HAP-1 (cell line): ENCODE measurements at regions not wholly inside any gene's neighbourhood (a gene's known extent, or its start where the extent isn't known, plus 50 kb on each side); places are given as distances from the start of the nearest gene placed in this dataset.
A peak's percentile ranks its signal among the peaks of the same experiment; 100 is the strongest.

ENCODE experiments used
- DNase-seq, 2 experiments: peaks; one replicate each; pipeline ENCODE4 v3.0.0-alpha.2; 2016 to 2020; ENCODE audit warnings: low spot score in 2 of 2
- H3K27me3 ChIP-seq: fragments of 250-450 bp; sonication (Bioruptor Pico); 2 replicates; pipeline ENCODE4 v1.5.1; 2020; ENCODE audit warnings: low read depth, mild to moderate bottlenecking, moderate library complexity
- H3K36me3 ChIP-seq: fragments of 250-450 bp; sonication (Bioruptor Pico); replicated peaks from 2 replicates; pipeline ENCODE4 v1.5.1; 2020; ENCODE audit warnings: mild to moderate bottlenecking
- H3K4me1 ChIP-seq: fragments of 250-450 bp; sonication (Bioruptor Pico); 2 replicates; pipeline ENCODE4 v1.5.1; 2020; ENCODE audit warnings: mild to moderate bottlenecking
- H3K4me3 ChIP-seq: fragments of 250-450 bp; sonication (Bioruptor Pico); 2 replicates; pipeline ENCODE4 v1.5.1; 2020; ENCODE audit warnings: mild to moderate bottlenecking, moderate library complexity
- H3K9me3 ChIP-seq: fragments of 250-450 bp; sonication (Bioruptor Pico); 2 replicates; pipeline ENCODE4 v1.5.1; 2020; ENCODE audit warnings: mild to moderate bottlenecking, moderate library complexity
- in situ Hi-C: fragments of 300-500 bp; cut with MboI; formaldehyde crosslinking; loops from 3 replicates; pipeline ENCODE4 v1.14.3; 2020; ENCODE audit warnings: low sequenced_read_pairs, inconsistent platforms, mixed read lengths

DNA sequence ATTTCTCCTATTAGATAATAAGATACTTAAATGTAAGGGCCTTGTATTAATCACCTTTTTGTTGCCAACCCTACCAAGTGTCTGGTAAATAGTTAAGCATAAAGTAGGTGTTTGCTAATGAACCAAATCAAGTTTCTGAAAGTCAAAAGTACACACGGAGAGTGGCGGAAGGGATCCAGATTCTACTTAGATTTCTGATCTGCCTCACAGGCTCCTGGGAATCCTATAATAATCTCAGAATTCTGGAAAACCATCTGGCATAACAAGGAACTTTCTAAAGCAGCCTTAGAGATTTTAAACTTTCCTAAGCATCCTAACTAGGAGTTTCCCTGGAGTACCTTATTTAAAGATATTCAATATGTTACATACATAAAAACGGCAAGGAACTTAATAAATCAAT is 363.2 kb upstream of the SMC2 start:
- no peaks in the 10 kb centered on the region for H3K9me3 ChIP-seq
- H3K4me1 ChIP-seq, result peaks cover 19% of the 10 kb centered on the region
- no peaks in the 10 kb centered on the region for H3K27me3 ChIP-seq
- H3K36me3 ChIP-seq, result no peaks in the 10 kb centered on the region
- DNase-seq, result peak in 1 of 2 experiments; percentile 12
- in situ Hi-C loops, result no loop called here
- H3K4me3 ChIP-seq, result no peak overlapping the region

DNA sequence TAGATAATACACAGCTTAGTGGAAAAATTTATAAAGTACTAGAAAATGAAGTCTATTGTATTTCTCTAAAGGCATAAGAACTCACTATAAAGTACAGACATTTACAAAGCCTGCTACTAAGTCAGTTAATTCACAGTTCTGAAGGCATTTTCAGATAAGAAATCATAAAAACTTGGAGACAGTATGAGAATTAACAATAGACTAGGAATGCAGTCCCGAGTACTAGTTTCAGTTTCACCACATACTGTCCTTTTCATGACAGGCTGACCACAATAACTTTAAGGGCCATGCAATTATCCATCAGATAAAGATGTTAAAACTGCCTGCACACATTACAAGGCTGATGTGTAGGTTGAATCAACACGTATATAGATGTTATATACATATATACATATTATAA is 362.6 kb upstream of the SMC2 start:
- DNase-seq, result peak in 1 of 2 experiments; percentile 88
- in situ Hi-C loops, result no loop called here

DNA sequence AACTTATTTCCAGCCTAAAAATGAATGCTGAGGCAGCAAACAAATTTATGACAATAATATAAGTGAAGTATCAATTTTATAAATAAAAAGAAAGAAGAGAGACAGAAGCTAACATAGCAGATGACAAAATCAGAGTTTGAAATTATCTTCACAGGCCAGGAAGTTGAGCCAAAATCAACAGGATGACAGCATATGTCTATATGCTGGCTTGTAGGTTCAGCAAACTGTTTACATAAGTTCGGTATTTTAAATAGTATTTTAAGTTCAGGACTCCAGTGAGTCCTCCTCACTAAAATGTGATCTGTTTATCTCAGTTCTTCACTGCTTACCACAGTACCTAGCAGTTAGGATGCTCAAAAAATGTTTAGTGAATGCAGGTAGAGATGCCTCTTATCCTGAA is 359.6 kb upstream of the SMC2 start:
- H3K4me1 ChIP-seq, result peaks cover 18% of the 10 kb centered on the region
- in situ Hi-C loops, result no loop called here
- no peak for DNase-seq
- H3K27me3 ChIP-seq, result no peaks in the 10 kb centered on the region
- H3K9me3 ChIP-seq, result no peaks in the 10 kb centered on the region
- no peaks in the 10 kb centered on the region for H3K36me3 ChIP-seq
- no peak overlapping the region for H3K4me3 ChIP-seq

More for the DNA sequence above, 362.6 kb upstream of the SMC2 start:
- H3K4me3 ChIP-seq, result no peak overlapping the region
- H3K4me1 ChIP-seq, result peaks cover 19% of the 10 kb centered on the region
- no peaks in the 10 kb centered on the region for H3K27me3 ChIP-seq
- H3K9me3 ChIP-seq, result no peaks in the 10 kb centered on the region
- no peaks in the 10 kb centered on the region for H3K36me3 ChIP-seq

DNA sequence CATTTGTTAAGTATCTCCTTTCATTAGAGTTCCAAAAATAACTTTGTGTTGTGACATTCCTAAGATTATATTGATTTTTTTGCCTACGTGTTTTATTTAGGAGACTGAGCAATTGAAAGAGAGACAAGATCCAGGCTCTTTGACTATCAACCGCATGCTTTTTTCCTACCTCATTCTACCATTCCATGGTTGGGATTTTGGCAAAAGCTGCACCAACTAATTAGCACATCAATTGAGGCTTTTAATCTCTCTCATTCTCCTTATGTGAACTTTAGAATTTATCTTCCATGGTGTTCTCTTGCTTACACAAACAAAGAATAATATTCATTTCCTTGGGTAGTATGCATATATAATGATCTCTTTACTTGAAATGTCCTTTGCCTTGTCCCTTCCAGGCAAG is 338.7 kb upstream of the SMC2 start:
- Histone ChIP-seq H3K4me1 (peaks cover 30% of the 10 kb centered on the region), H3K27me3 (no peaks in the 10 kb centered on the region), H3K9me3 (no peaks in the 10 kb centered on the region; the same call in 1 of the 2 replicates), H3K36me3 (no peaks in the 10 kb centered on the region), H3K4me3 (no peak overlapping the region)
- peak; percentile 10 to 82 for DNase-seq
- in situ Hi-C loops, result no loop called here

- DNase-seq, result no peak
- peaks cover 30% of the 10 kb centered on the region for H3K4me1 ChIP-seq
- H3K4me3 ChIP-seq, result no peak overlapping the region
- no peaks in the 10 kb centered on the region for H3K36me3 ChIP-seq
- in situ Hi-C loops, result no loop called here
- no peaks in the 10 kb centered on the region; the same call in 1 of the 2 replicates for H3K9me3 ChIP-seq
- H3K27me3 ChIP-seq, result no peaks in the 10 kb centered on the region
Measured at GRCh38 chr9:103755986-103756385, 338.1 kb upstream of the SMC2 start.

DNA sequence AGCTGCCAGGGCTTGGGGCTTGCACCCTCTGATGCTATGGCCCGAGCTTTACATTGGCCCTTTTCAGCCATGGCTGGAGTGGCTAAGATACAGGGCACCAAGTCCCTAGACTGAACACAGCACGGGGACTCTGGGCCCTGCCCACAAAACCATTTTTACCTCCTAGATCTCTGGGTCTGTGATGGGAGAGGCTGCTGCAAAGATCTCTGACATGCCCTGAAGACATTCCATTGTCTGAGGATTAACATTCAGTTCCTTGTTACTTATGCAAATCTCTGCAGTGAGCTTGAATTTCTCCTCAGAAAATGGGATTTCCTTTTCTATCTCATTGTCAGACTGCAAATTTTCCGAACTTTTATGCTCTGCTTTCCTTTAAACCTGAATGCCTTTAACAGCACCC is 337.0 kb upstream of the SMC2 start:
- in situ Hi-C loops, result no loop called here
- peak; percentile 70 to 95 for DNase-seq
- Histone ChIP-seq H3K36me3 (no peaks in the 10 kb centered on the region), H3K4me3 (no peak overlapping the region), H3K4me1 (peaks cover 30% of the 10 kb centered on the region), H3K27me3 (no peaks in the 10 kb centered on the region), H3K9me3 (no peaks in the 10 kb centered on the region; the same call in 1 of the 2 replicates)

GRCh38 chr9:103761466-103761865 is 332.6 kb upstream of the SMC2 start:
- in situ Hi-C loops, result no loop called here
- peaks cover 20% of the 10 kb centered on the region for H3K4me1 ChIP-seq
- DNase-seq, result no peak

GRCh38 chr9:103789686-103790085 is 304.4 kb upstream of the SMC2 start:
- H3K9me3 ChIP-seq, result no peaks in the 10 kb centered on the region; the same call in 1 of the 2 replicates
- H3K4me3 ChIP-seq, result no peak overlapping the region
- no peaks in the 10 kb centered on the region for H3K4me1 ChIP-seq
- 0 out of 2 replicates have a peak, but pooled peaks cover 2% of the 10 kb centered on the region for H3K27me3 ChIP-seq
- peak in 1 of 2 experiments; percentile 39 for DNase-seq
- in situ Hi-C loops, result no loop called here
- H3K36me3 ChIP-seq, result no peaks in the 10 kb centered on the region

More at GRCh38 chr9:103761466-103761865, 332.6 kb upstream of the SMC2 start:
- H3K9me3 ChIP-seq, result no peaks in the 10 kb centered on the region; the same call in 1 of the 2 replicates
- H3K27me3 ChIP-seq, result no peaks in the 10 kb centered on the region
- no peak overlapping the region for H3K4me3 ChIP-seq
- no peaks in the 10 kb centered on the region for H3K36me3 ChIP-seq

DNA sequence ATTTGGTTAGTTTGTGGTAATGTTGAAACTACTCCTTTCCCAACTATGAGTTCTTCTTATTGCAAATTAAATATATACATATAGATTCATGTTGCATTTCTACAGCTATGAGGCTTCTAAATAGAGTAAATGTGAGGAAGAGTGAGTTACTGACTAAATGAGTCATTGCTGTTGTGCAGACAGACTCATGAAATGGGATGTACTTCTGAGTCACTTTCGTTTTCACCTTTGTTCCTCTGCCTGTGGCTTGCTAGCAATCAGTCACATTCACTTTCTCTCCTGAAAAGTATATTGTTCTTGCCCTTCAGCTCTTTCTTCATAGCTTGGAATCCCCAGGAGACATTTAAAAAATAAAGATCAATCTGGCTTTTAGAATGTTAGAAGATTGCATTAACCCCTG is 295.5 kb upstream of the SMC2 start:
- no peak overlapping the region for H3K4me3 ChIP-seq
- H3K36me3 ChIP-seq, result no peaks in the 10 kb centered on the region
- H3K4me1 ChIP-seq, result peaks cover 27% of the 10 kb centered on the region
- in situ Hi-C loops, result no loop called here
- H3K27me3 ChIP-seq, result no peaks in the 10 kb centered on the region
- DNase-seq, result peak in 1 of 2 experiments; percentile 46
- no peaks in the 10 kb centered on the region for H3K9me3 ChIP-seq

GRCh38 chr9:103799959-103800358 is 294.1 kb upstream of the SMC2 start:
- Histone ChIP-seq H3K4me1 (peaks cover 27% of the 10 kb centered on the region), H3K4me3 (no peak overlapping the region), H3K9me3 (no peaks in the 10 kb centered on the region), H3K27me3 (no peaks in the 10 kb centered on the region), H3K36me3 (no peaks in the 10 kb centered on the region)
- in situ Hi-C loops, result no loop called here
- DNase-seq, result no peak

DNA sequence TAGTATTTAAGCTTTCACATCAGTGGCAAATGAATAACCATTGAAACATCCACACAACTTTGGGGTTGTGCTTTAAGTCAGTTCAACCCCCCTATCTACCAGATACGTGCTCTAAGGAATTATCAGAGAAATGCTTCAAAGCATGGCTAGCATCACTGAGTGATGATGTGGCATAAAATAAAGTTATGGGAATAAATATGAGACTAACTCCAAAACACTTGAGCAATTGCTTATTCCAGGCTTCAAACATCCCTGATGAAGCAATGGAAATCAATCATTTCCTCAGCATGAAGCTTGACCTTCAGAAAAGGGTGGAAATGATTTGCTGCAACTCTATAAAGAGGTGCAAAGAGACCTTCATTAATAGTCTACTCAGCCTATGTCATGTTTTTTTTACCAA is 292.0 kb upstream of the SMC2 start:
- DNase-seq, result no peak
- Histone ChIP-seq H3K27me3 (no peaks in the 10 kb centered on the region), H3K4me1 (peaks cover 29% of the 10 kb centered on the region), H3K36me3 (no peaks in the 10 kb centered on the region), H3K4me3 (no peak overlapping the region), H3K9me3 (no peaks in the 10 kb centered on the region)
- in situ Hi-C loops, result no loop called here

GRCh38 chr9:103803245-103803644 is 290.9 kb upstream of the SMC2 start:
- Histone ChIP-seq H3K9me3 (no peaks in the 10 kb centered on the region), H3K4me1 (peaks cover 29% of the 10 kb centered on the region), H3K27me3 (no peaks in the 10 kb centered on the region), H3K4me3 (no peak overlapping the region), H3K36me3 (no peaks in the 10 kb centered on the region)
- in situ Hi-C loops, result no loop called here
- DNase-seq, result no peak

DNA sequence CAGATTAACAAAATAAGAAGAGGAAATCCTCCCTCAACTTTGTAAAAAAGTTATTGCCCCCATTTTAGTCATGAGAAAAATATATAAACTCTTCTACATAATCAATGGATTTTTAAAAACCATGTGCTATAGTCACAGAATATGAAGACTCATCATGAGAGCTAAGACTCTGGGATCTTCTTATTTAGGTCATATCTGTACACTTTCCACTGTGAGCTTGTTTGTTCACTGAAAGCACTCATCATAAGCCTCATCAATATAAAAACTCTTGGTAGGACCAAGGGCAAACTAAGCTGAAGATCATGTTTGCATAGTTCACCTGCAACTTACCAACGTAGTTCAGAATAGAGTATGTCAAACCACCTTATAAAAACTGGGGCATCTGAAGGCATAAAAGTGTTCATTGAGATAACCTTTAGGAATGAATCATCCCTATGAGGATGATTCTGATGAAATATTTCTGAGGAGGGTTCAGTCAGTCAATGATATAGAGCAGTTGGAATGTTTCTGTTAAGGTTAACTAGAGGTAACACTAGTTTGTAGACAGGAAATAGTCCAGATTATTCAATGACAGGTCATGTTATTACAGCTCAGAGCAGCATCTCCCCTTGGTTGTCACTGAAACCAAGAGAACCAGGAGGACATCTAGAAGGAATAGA is 289.9 kb upstream of the SMC2 start:
- in situ Hi-C loops, result no loop called here
- Histone ChIP-seq H3K27me3 (no peaks in the 10 kb centered on the region), H3K9me3 (no peaks in the 10 kb centered on the region), H3K36me3 (no peaks in the 10 kb centered on the region), H3K4me3 (no peak overlapping the region), H3K4me1 (peaks cover 23% of the 10 kb centered on the region)
- DNase-seq, result no peak

- H3K36me3 ChIP-seq, result no peaks in the 10 kb centered on the region
- no peaks in the 10 kb centered on the region for H3K9me3 ChIP-seq
- H3K27me3 ChIP-seq, result no peaks in the 10 kb centered on the region
- DNase-seq, result no peak
- peaks cover 27% of the 10 kb centered on the region for H3K4me1 ChIP-seq
- in situ Hi-C loops, result no loop called here
- H3K4me3 ChIP-seq, result no peak overlapping the region
Measured at GRCh38 chr9:103809745-103810144, 284.4 kb upstream of the SMC2 start.

GRCh38 chr9:103811462-103811861 is 282.6 kb upstream of the SMC2 start:
- H3K27me3 ChIP-seq, result no peaks in the 10 kb centered on the region
- no peak overlapping the region for H3K4me3 ChIP-seq
- in situ Hi-C loops, result no loop called here
- no peaks in the 10 kb centered on the region for H3K9me3 ChIP-seq
- peak in 1 of 2 experiments; percentile 76 for DNase-seq
- H3K4me1 ChIP-seq, result peaks cover 24% of the 10 kb centered on the region
- H3K36me3 ChIP-seq, result no peaks in the 10 kb centered on the region
